ENCODE measurements at regions not wholly inside any gene's neighbourhood (a gene's known extent, or its start where the extent isn't known, plus 50 kb on each side); places are given as distances from the start of the nearest gene placed in this dataset.

GRCh38 chr4:133929531-133930239 lies 271.9 kb downstream of the PABPC4L start:
- H3K4me3 ChIP-seq = no peak overlapping the region
- no peak for DNase-seq
- TF ChIP-seq, protein P1, sequence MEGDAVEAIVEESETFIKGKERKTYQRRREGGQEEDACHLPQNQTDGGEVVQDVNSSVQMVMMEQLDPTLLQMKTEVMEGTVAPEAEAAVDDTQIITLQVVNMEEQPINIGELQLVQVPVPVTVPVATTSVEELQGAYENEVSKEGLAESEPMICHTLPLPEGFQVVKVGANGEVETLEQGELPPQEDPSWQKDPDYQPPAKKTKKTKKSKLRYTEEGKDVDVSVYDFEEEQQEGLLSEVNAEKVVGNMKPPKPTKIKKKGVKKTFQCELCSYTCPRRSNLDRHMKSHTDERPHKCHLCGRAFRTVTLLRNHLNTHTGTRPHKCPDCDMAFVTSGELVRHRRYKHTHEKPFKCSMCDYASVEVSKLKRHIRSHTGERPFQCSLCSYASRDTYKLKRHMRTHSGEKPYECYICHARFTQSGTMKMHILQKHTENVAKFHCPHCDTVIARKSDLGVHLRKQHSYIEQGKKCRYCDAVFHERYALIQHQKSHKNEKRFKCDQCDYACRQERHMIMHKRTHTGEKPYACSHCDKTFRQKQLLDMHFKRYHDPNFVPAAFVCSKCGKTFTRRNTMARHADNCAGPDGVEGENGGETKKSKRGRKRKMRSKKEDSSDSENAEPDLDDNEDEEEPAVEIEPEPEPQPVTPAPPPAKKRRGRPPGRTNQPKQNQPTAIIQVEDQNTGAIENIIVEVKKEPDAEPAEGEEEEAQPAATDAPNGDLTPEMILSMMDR (IDR thresholded peaks at IDR 0.05) = no peak
- no peak for TF ChIP-seq POLR2A (IDR thresholded peaks at IDR 0.05)
- H3K9me3 ChIP-seq = no peaks in the 10 kb centered on the region
- H3K27ac ChIP-seq = no peak overlapping the region
- intact Hi-C loops (cut with DNase I; ENCODE audit: low total_unique reads) = no loop called here
- no peaks in the 10 kb centered on the region for H3K27me3 ChIP-seq
- no peaks in the 10 kb centered on the region for H3K36me3 ChIP-seq
- H3K4me1 ChIP-seq = no peaks in the 10 kb centered on the region

DNA sequence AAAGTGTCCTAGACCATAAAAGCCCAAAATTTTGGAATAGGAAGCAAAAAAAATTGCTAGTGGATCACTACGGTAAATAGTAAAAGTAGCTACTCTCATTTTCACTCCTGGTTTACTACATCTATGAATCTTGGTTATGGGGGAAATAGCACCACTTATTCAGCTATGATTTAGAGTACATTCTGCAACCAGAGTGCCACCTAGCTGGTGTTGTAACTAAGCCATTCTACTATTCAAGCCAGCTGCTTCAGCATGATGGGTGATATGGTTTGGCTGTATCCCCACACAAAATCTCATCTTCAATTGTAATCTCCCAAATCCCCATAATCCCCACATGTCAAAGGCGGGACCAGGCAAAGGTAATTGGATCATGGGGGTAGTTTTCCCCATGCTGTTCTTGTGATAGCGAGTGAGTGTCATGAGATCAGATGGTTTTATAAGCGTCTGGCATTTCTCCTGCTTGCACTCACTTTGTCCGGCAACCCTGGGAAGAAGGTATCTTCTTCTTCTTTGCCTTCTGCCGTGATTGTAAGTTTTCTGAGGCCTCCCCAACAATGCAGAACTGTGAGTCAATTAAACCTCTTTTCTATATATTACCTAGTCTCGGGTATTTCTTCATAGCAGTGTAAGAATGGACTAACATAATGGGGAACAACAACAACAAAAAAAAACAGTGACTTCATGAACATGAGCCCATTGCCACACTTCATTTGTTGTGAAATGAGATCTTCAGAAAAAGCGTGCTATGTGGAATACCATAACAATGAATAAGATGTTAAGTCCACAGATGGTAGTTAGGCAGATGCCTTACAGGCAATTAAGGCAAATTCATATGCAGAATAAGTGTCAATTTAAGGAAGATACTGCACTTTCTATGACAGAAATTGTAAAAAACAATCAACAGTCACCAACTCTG lies 280.1 kb downstream of the PABPC4L start:
- Histone ChIP-seq H3K27me3 (no peaks in the 10 kb centered on the region), H3K4me1 (no peaks in the 10 kb centered on the region), H3K27ac (no peak overlapping the region), H3K4me3 (no peak overlapping the region), H3K36me3 (no peaks in the 10 kb centered on the region), H3K9me3 (no peaks in the 10 kb centered on the region)
- TF ChIP-seq POLR2A (IDR thresholded peaks at IDR 0.05) = no peak
- TF ChIP-seq, protein P1 (IDR thresholded peaks at IDR 0.05) = no peak
- intact Hi-C loops (cut with DNase I; ENCODE audit: low total_unique reads) = no loop called here
- no peak for DNase-seq

- Histone ChIP-seq H3K9me3 (no peaks in the 10 kb centered on the region), H3K27me3 (no peaks in the 10 kb centered on the region), H3K4me1 (no peaks in the 10 kb centered on the region), H3K36me3 (no peaks in the 10 kb centered on the region), H3K27ac (no peak overlapping the region), H3K4me3 (no peak overlapping the region)
- intact Hi-C loops (cut with DNase I; ENCODE audit: low total_unique reads) = no loop called here
- TF ChIP-seq, protein P1 (IDR thresholded peaks at IDR 0.05) = no peak
- no peak for TF ChIP-seq POLR2A (IDR thresholded peaks at IDR 0.05)
- no peak for DNase-seq
Observed at GRCh38 chr4:133920236-133920635, 281.4 kb downstream of the PABPC4L start.

DNA sequence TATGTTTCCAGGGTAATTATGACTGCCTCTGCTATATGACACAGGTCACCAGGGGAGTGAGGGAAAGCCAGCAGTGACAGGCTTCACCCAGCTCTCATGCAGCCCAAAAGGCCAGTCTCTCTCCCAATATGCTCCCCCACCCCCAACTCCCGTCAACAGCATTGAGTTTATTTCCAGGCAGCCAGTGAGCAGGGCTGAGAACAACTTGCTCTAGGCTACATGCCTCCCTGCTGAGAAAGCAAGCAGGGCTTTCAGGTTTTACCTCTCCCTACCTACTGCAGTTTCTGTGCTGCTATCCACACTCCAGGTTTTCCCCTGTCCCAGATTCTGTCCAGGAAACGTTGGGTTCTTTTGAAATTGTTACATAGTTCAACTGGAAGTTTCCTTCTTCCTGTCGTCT lies 291.4 kb downstream of the PABPC4L start:
- Histone ChIP-seq H3K4me3 (no peak overlapping the region), H3K36me3 (no peaks in the 10 kb centered on the region), H3K27ac (no peak overlapping the region), H3K9me3 (no peaks in the 10 kb centered on the region), H3K27me3 (no peaks in the 10 kb centered on the region), H3K4me1 (no peaks in the 10 kb centered on the region)
- DNase-seq = no peak
- intact Hi-C loops (cut with DNase I; ENCODE audit: low total_unique reads) = no loop called here
- no peak for TF ChIP-seq POLR2A (IDR thresholded peaks at IDR 0.05)
- TF ChIP-seq, protein P1 (IDR thresholded peaks at IDR 0.05) = no peak

GRCh38 chr4:133903029-133903428 lies 298.6 kb downstream of the PABPC4L start:
- no peaks in the 10 kb centered on the region for H3K4me1 ChIP-seq
- H3K27me3 ChIP-seq = no peaks in the 10 kb centered on the region
- TF ChIP-seq, protein P1 (IDR thresholded peaks at IDR 0.05) = no peak
- no peak for TF ChIP-seq POLR2A (IDR thresholded peaks at IDR 0.05)
- no peak for DNase-seq
- no peak overlapping the region for H3K4me3 ChIP-seq
- no peaks in the 10 kb centered on the region for H3K36me3 ChIP-seq
- H3K27ac ChIP-seq = no peak overlapping the region
- intact Hi-C loops (cut with DNase I; ENCODE audit: low total_unique reads) = no loop called here
- no peaks in the 10 kb centered on the region for H3K9me3 ChIP-seq

Measured in uterus (tissue), 3 donors.